ENCODE measurements at regions not wholly inside any gene's neighbourhood (a gene's known extent, or its start where the extent isn't known, plus 50 kb on each side); places are given as distances from the start of the nearest gene placed in this dataset.

- H3K36me3 ChIP-seq (ENCODE audit: low read length), result no peaks in the 10 kb centered on the region
- no peak overlapping the region for H3K27ac ChIP-seq (ENCODE audit: low read depth, low read length)
- H3K9me2 ChIP-seq (replicated peaks; ENCODE audit: insufficient read depth, low read length), result no peaks in the 10 kb centered on the region
- H3K9ac ChIP-seq (ENCODE audit: low read length), result no peak overlapping the region
- TF ChIP-seq EZH2phosphoT487 (conservative IDR thresholded peaks at IDR 0.05; ENCODE audit: low read length), result no peak
- TF ChIP-seq CTCF (IDR thresholded peaks at IDR 0.05; ENCODE audit: insufficient read depth, low read length, poor library complexity, severe bottlenecking), result no peak
- no peak overlapping the region for H3K4me2 ChIP-seq (ENCODE audit: low read depth, low read length, poor library complexity, severe bottlenecking)
- no peak overlapping the region for H3K4me3 ChIP-seq (ENCODE audit: insufficient read depth, low read length, poor library complexity, severe bottlenecking)
- H4K20me1 ChIP-seq (ENCODE audit: low read depth, low read length), result no peaks in the 10 kb centered on the region
- no peaks in the 10 kb centered on the region for H3K79me2 ChIP-seq (ENCODE audit: insufficient read depth, low read length)
- no peaks in the 10 kb centered on the region for H3K27me3 ChIP-seq (ENCODE audit: low read length)
- no peaks in the 10 kb centered on the region for H3K9me3 ChIP-seq (ENCODE audit: insufficient read depth, low read length)
- H3F3A ChIP-seq (ENCODE audit: insufficient read depth), result peaks cover 5% of the 10 kb centered on the region; the same call in 1 of the 2 replicates
- no peak overlapping the region for H2AFZ ChIP-seq (ENCODE audit: low read depth, low read length, severe bottlenecking)
These were observed 59.1 kb upstream of the PTGR2 start for GRCh38 chr14:73792481-73792880.

GRCh38 chr14:73789989-73790581 lies 61.5 kb upstream of the PTGR2 start:
- no peaks in the 10 kb centered on the region for H3K9me3 ChIP-seq (ENCODE audit: insufficient read depth, low read length)
- H2AFZ ChIP-seq (ENCODE audit: low read depth, low read length, severe bottlenecking), result no peak overlapping the region
- H4K20me1 ChIP-seq (ENCODE audit: low read depth, low read length), result no peaks in the 10 kb centered on the region; the same call in 1 of the 2 replicates
- H3K9ac ChIP-seq (ENCODE audit: low read length), result no peak overlapping the region
- no peak overlapping the region for H3K27ac ChIP-seq (ENCODE audit: low read depth, low read length)
- TF ChIP-seq CTCF (IDR thresholded peaks at IDR 0.05; ENCODE audit: insufficient read depth, low read length, poor library complexity, severe bottlenecking), result no peak
- no peak for TF ChIP-seq EZH2phosphoT487 (conservative IDR thresholded peaks at IDR 0.05; ENCODE audit: low read length)
- no peaks in the 10 kb centered on the region for H3K27me3 ChIP-seq (ENCODE audit: low read length)
- H3K4me2 ChIP-seq (ENCODE audit: low read depth, low read length, poor library complexity, severe bottlenecking), result no peak overlapping the region
- no peaks in the 10 kb centered on the region for H3K9me2 ChIP-seq (replicated peaks; ENCODE audit: insufficient read depth, low read length)
- H3K36me3 ChIP-seq (ENCODE audit: low read length), result no peaks in the 10 kb centered on the region
- no peaks in the 10 kb centered on the region; the same call in 1 of the 2 replicates for H3K79me2 ChIP-seq (ENCODE audit: insufficient read depth, low read length)
- H3K4me3 ChIP-seq (ENCODE audit: insufficient read depth, low read length, poor library complexity, severe bottlenecking), result no peak overlapping the region
- H3F3A ChIP-seq (ENCODE audit: insufficient read depth), result peaks cover 16% of the 10 kb centered on the region

- Histone ChIP-seq H3K4me3 (ENCODE audit: insufficient read depth, low read length, poor library complexity, severe bottlenecking) (no peak overlapping the region), H3F3A (ENCODE audit: insufficient read depth) (peaks cover 17% of the 10 kb centered on the region), H3K4me2 (ENCODE audit: low read depth, low read length, poor library complexity, severe bottlenecking) (no peak overlapping the region)
These were observed 62.7 kb upstream of the PTGR2 start for GRCh38 chr14:73788701-73789551.

More at GRCh38 chr14:73788701-73789551, 62.7 kb upstream of the PTGR2 start:
- no peaks in the 10 kb centered on the region for H3K36me3 ChIP-seq (ENCODE audit: low read length)
- H3K79me2 ChIP-seq (ENCODE audit: insufficient read depth, low read length), result peaks cover 8% of the 10 kb centered on the region; the same call in 1 of the 2 replicates
- H3K9ac ChIP-seq (ENCODE audit: low read length), result no peak overlapping the region
- H4K20me1 ChIP-seq (ENCODE audit: low read depth, low read length), result no peaks in the 10 kb centered on the region; the same call in 1 of the 2 replicates
- no peaks in the 10 kb centered on the region for H3K27me3 ChIP-seq (ENCODE audit: low read length)
- TF ChIP-seq CTCF (IDR thresholded peaks at IDR 0.05; ENCODE audit: insufficient read depth, low read length, poor library complexity, severe bottlenecking) (no peak), EZH2phosphoT487 (conservative IDR thresholded peaks at IDR 0.05; ENCODE audit: low read length) (no peak)
- H3K9me3 ChIP-seq (ENCODE audit: insufficient read depth, low read length), result no peaks in the 10 kb centered on the region
- no peak overlapping the region for H2AFZ ChIP-seq (ENCODE audit: low read depth, low read length, severe bottlenecking)
- no peak overlapping the region for H3K27ac ChIP-seq (ENCODE audit: low read depth, low read length)
- H3K9me2 ChIP-seq (replicated peaks; ENCODE audit: insufficient read depth, low read length), result no peaks in the 10 kb centered on the region

All from SU-DHL-6 (cell line).